B cell (primary cell): ENCODE measurements at regions not wholly inside any gene's neighbourhood (a gene's known extent, or its start where the extent isn't known, plus 50 kb on each side); places are given as distances from the start of the nearest gene placed in this dataset.

Experiments used
- ATAC-seq: fragments of 200-7000 bp; cut with Tn5 transposase; one replicate; pipeline ENCODE4 v1.10.0; 2021; ENCODE audit warnings: low read depth, mild to moderate bottlenecking, moderate number of reproducible peaks, moderate library complexity
- CTCF ChIA-PET: fragments of 350-600 bp; sonication (Branson Sonifier 250); formaldehyde crosslinking; loops from one replicate; lab custom pipeline; 2021; ENCODE audit warnings: antibody characterized with exemption, inconsistent platforms; lab: Charles Lee
- POLR2A ChIA-PET: fragments of 350-600 bp; sonication (Branson Sonifier 250); formaldehyde crosslinking; loops from one replicate; lab custom pipeline; 2021; ENCODE audit warnings: antibody characterized with exemption; lab: Charles Lee
- DNase-seq: peaks from one replicate; pipeline ENCODE4 v3.0.0; 2013
- H2AFZ ChIP-seq: 2 replicates; pipeline ENCODE4 v1.6.1; 2012; ENCODE audit warnings: mild to moderate bottlenecking, low read depth, low read length; ENCODE audit not compliant: insufficient read depth, poor library complexity, severe bottlenecking
- H3K27ac ChIP-seq, 2 donors: 1 replicate in 1 of 2; 2 replicates in 1 of 2; pipeline ENCODE4 v1.5.1; 2012 to 2013; ENCODE audit warnings: low read length in 2 of 2, mild to moderate bottlenecking in 2 of 2, moderate library complexity in 1 of 2
- H3K27me3 ChIP-seq, 4 experiments: fragments of 200-600 bp in 1 of 4; sonication (generic) in 1 of 4; replicated peaks in 1 of 4; 1 replicate in 2 of 4; 2 replicates in 2 of 4; pipeline versions ENCODE4 v1.6.1 to v1.7.0; 2013 to 2016; ENCODE audit warnings: low read length in 3 of 4, mild to moderate bottlenecking in 2 of 4, mixed read lengths in 1 of 4, moderate library complexity in 1 of 4; ENCODE audit not compliant: insufficient read depth in 4 of 4, control insufficient read depth in 3 of 4; ENCODE audit errors: control extremely low read depth in 1 of 4
- H3K36me3 ChIP-seq, 2 experiments: replicated peaks in 1 of 2; 1 replicate in 1 of 2; 2 replicates in 1 of 2; pipeline versions ENCODE4 v1.6.1 to v1.7.1; 2013; ENCODE audit warnings: low read length in 1 of 2; ENCODE audit not compliant: insufficient read depth in 2 of 2, control insufficient read depth in 1 of 2; ENCODE audit errors: control extremely low read depth in 1 of 2, extremely low read depth in 1 of 2
- H3K4me1 ChIP-seq, 2 donors: fragments of 200-600 bp in 1 of 2; sonication (generic) in 1 of 2; 1 replicate in 1 of 2; 2 replicates in 1 of 2; pipeline versions ENCODE4 v1.5.1 to v1.6.1; 2013 to 2017; ENCODE audit warnings: low read length in 2 of 2; ENCODE audit not compliant: control insufficient read depth in 2 of 2, insufficient read depth in 2 of 2
- H3K4me2 ChIP-seq: replicated peaks from 2 replicates; pipeline ENCODE3; 2012; ENCODE audit warnings: mild to moderate bottlenecking, low read depth, low read length; ENCODE audit not compliant: poor library complexity, severe bottlenecking
- H3K4me3 ChIP-seq, 5 experiments: fragments of 200-600 bp in 1 of 5; sonication (generic) in 1 of 5; 1 replicate in 3 of 5; 2 replicates in 2 of 5; pipeline versions ENCODE4 v1.5.1 to v1.7.0; 2011 to 2016; ENCODE audit warnings: low read length in 4 of 5, mild to moderate bottlenecking in 4 of 5, low read depth in 2 of 5, control low read depth in 1 of 5, moderate library complexity in 1 of 5; ENCODE audit not compliant: insufficient read depth in 1 of 5; ENCODE audit errors: control extremely low read depth in 1 of 5, extremely low read depth in 1 of 5
- H3K79me2 ChIP-seq: fragments of 200-600 bp; sonication (generic); one replicate; pipeline ENCODE4 v1.6.0; 2016; ENCODE audit warnings: low read length; ENCODE audit not compliant: control insufficient read depth, insufficient read depth
- H3K9ac ChIP-seq: fragments of 200-600 bp; sonication (generic); 2 replicates; pipeline ENCODE4 v1.6.1; 2017; ENCODE audit warnings: mild to moderate bottlenecking, low read length, moderate library complexity
- H3K9me3 ChIP-seq, 3 donors: one replicate each; pipeline versions ENCODE4 v1.6.1 to v1.7.1; 2013; ENCODE audit warnings: low read length in 2 of 3; ENCODE audit not compliant: control insufficient read depth in 2 of 3, insufficient read depth in 1 of 3; ENCODE audit errors: control extremely low read depth in 1 of 3
- H4K20me1 ChIP-seq: 2 replicates; pipeline ENCODE4 v1.6.0; 2012; ENCODE audit warnings: mild to moderate bottlenecking, low read length; ENCODE audit not compliant: insufficient read depth, control insufficient read depth, poor library complexity, severe bottlenecking
- H3K27ac Mint-ChIP-seq: one replicate; pipeline ENCODE4 v1.8.0; 2021; ENCODE audit warnings: mixed read lengths
- H3K27me3 Mint-ChIP-seq: one replicate; pipeline ENCODE4 v1.8.0; 2021; ENCODE audit warnings: mixed read lengths
- H3K4me1 Mint-ChIP-seq: one replicate; pipeline ENCODE4 v1.8.0; 2021; ENCODE audit warnings: mixed read lengths
- H3K4me3 Mint-ChIP-seq: one replicate; pipeline ENCODE4 v1.8.0; 2021; ENCODE audit warnings: mixed read lengths
- H3K9me3 Mint-ChIP-seq: one replicate; pipeline ENCODE4 v1.8.0; 2022; ENCODE audit warnings: mixed read lengths; ENCODE audit not compliant: insufficient read depth
- EZH2 ChIP-seq: IDR thresholded peaks from 2 replicates; pipeline ENCODE4 v1.6.1; 2012; ENCODE audit warnings: borderline replicate concordance, low read depth, mild to moderate bottlenecking, moderate library complexity, low read length; ENCODE audit not compliant: insufficient read depth, poor library complexity, severe bottlenecking
- WGBS: methylation state at CpG from one replicate; pipeline ENCODE4 v1.1.5; 2013; ENCODE audit warnings: missing lambda C conversion rate; ENCODE audit not compliant: insufficient coverage; 5-methylcytosine and 5-hydroxymethylcytosine counted together
- intact Hi-C: fragments of 100-400 bp; cut with micrococcal nuclease; formaldehyde crosslinking; loops from one replicate; pipeline ENCODE4 v1.10.0; 2022
- TF ChIP-seq, protein P1 (sequence below): fragments of 200-600 bp; IDR thresholded peaks from one replicate; pipeline ENCODE4 v1.8.0; 2022; ENCODE audit warnings: antibody characterized with exemption, mild to moderate bottlenecking

DNA sequence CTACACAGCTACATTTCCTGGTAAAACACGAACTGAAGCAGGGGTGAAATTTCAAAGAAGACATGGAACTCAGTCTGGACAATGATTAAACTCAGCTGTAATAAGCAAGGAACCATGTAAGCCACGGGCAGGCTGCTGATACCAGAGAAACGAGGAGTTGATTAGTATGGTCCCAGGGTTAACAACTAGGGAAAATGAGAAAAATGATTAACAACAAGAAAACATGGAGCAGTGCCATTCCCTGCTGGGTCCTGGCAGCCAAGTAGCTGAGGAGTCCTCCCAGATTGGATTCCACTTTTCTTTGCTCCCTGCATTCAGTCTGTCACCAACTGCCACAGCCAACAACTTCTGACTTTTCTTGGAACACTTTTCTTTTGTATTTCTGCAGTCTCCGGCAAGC lies 517.0 kb upstream of the KLHL29 start:
- Histone ChIP-seq H3K4me3 (no peak overlapping the region), H3K27me3 (no peaks in the 10 kb centered on the region), H3K27ac (no peak overlapping the region), H3K9me3 (no peaks in the 10 kb centered on the region), H2AFZ (no peak overlapping the region), H3K9ac (no peak overlapping the region), H3K36me3 (no peaks in the 10 kb centered on the region), H4K20me1 (no peaks in the 10 kb centered on the region), H3K4me1 (no peaks in the 10 kb centered on the region), H3K79me2 (no peaks in the 10 kb centered on the region), H3K4me2 (no peak overlapping the region)
- intact Hi-C loops, result no loop called here
- H3K27me3 Mint-ChIP-seq, result no peaks in the 10 kb centered on the region
- no peak for ATAC-seq
- no peaks in the 10 kb centered on the region for H3K9me3 Mint-ChIP-seq
- H3K27ac Mint-ChIP-seq, result no peak overlapping the region
- ChIA-PET CTCF (no interaction called here), POLR2A (no interaction called here)
- WGBS, result 62% methylated on average over 2 of the region's 4 CpGs
- no peak overlapping the region for H3K4me3 Mint-ChIP-seq
- TF ChIP-seq EZH2, result no peak
- TF ChIP-seq, protein P1, sequence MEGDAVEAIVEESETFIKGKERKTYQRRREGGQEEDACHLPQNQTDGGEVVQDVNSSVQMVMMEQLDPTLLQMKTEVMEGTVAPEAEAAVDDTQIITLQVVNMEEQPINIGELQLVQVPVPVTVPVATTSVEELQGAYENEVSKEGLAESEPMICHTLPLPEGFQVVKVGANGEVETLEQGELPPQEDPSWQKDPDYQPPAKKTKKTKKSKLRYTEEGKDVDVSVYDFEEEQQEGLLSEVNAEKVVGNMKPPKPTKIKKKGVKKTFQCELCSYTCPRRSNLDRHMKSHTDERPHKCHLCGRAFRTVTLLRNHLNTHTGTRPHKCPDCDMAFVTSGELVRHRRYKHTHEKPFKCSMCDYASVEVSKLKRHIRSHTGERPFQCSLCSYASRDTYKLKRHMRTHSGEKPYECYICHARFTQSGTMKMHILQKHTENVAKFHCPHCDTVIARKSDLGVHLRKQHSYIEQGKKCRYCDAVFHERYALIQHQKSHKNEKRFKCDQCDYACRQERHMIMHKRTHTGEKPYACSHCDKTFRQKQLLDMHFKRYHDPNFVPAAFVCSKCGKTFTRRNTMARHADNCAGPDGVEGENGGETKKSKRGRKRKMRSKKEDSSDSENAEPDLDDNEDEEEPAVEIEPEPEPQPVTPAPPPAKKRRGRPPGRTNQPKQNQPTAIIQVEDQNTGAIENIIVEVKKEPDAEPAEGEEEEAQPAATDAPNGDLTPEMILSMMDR, result no peak
- no peak for DNase-seq
- no peaks in the 10 kb centered on the region for H3K4me1 Mint-ChIP-seq

DNA sequence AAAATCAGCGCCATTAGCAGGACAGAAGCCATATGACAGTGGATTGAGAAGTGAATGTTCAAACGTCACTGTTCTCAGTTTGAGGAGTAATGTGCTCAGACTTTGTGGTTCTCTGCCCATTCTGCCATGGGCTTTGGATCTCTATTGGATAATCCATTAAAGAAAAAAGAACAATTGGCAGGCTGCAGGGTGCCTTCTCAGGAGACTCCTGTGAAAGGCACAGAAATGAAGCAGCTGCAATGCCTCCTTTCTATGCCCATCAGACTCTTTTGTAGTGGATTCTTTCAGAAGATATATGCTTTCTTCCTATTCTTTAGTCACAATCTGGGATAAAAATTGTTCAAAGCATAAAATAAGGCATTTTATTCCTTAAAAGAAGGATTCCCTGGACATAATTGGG lies 506.9 kb upstream of the KLHL29 start:
- CTCF ChIA-PET, result no interaction called here
- Histone ChIP-seq H3K27ac (no peak overlapping the region), H3K9me3 (peaks cover 0 to 3% (median 1%) of the 10 kb centered on the region in 3 donors), H2AFZ (no peak overlapping the region), H4K20me1 (no peaks in the 10 kb centered on the region), H3K36me3 (no peaks in the 10 kb centered on the region), H3K4me1 (no peaks in the 10 kb centered on the region), H3K9ac (no peak overlapping the region), H3K4me2 (no peak overlapping the region), H3K79me2 (no peaks in the 10 kb centered on the region), H3K4me3 (no peak overlapping the region), H3K27me3 (no peaks in the 10 kb centered on the region)
- intact Hi-C loops, result no loop called here
- Mint-ChIP-seq H3K27ac (no peak overlapping the region), H3K4me1 (no peaks in the 10 kb centered on the region), H3K4me3 (no peak overlapping the region), H3K9me3 (peaks cover 3% of the 10 kb centered on the region), H3K27me3 (no peaks in the 10 kb centered on the region)
- 100% methylated on average over 2 of the region's 2 CpGs for WGBS
- ATAC-seq, result no peak
- DNase-seq, result no peak
- TF ChIP-seq, protein P1, result no peak
- no peak for TF ChIP-seq EZH2
- POLR2A ChIA-PET, result no interaction called here
